C4-2B (cell line): ENCODE measurements at regions not wholly inside any gene's neighbourhood (a gene's known extent, or its start where the extent isn't known, plus 50 kb on each side); places are given as distances from the start of the nearest gene placed in this dataset.

ENCODE experiments used
- CTCF ChIP-seq: fragments of 450-650 bp; conservative IDR thresholded peaks from 2 replicates; pipeline ENCODE4 v1.5.1; 2017; ENCODE audit warnings: mild to moderate bottlenecking
- ZFX ChIP-seq: fragments of 450-650 bp; IDR thresholded peaks from 2 replicates; pipeline ENCODE4 v1.6.1; 2017

- TF ChIP-seq CTCF (no peak), ZFX (no peak)
These were observed 948.7 kb downstream of the PCDH18 start for GRCh38 chr4:136583567-136583966.
